ENCODE measurements at regions not wholly inside any gene's neighbourhood (a gene's known extent, or its start where the extent isn't known, plus 50 kb on each side); places are given as distances from the start of the nearest gene placed in this dataset.

GRCh38 chr6:10221178-10221577, 193.7 kb downstream of the TFAP2A start (continued):
- TF ChIP-seq, protein P1, sequence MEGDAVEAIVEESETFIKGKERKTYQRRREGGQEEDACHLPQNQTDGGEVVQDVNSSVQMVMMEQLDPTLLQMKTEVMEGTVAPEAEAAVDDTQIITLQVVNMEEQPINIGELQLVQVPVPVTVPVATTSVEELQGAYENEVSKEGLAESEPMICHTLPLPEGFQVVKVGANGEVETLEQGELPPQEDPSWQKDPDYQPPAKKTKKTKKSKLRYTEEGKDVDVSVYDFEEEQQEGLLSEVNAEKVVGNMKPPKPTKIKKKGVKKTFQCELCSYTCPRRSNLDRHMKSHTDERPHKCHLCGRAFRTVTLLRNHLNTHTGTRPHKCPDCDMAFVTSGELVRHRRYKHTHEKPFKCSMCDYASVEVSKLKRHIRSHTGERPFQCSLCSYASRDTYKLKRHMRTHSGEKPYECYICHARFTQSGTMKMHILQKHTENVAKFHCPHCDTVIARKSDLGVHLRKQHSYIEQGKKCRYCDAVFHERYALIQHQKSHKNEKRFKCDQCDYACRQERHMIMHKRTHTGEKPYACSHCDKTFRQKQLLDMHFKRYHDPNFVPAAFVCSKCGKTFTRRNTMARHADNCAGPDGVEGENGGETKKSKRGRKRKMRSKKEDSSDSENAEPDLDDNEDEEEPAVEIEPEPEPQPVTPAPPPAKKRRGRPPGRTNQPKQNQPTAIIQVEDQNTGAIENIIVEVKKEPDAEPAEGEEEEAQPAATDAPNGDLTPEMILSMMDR (IDR thresholded peaks at IDR 0.05 in 2 of 3, conservative IDR thresholded peaks at IDR 0.05 in 1 of 3; ENCODE audit: borderline replicate concordance in 1 of 3, insufficient read depth in 1 of 3, low read depth in 2 of 3, low read length in 2 of 3): no peak
- TF ChIP-seq EZH2phosphoT487 (IDR thresholded peaks at IDR 0.05; ENCODE audit: borderline replicate concordance) (no peak), FOSL1 (IDR thresholded peaks at IDR 0.05; ENCODE audit: low read depth) (no peak), POLR2AphosphoS5 (IDR thresholded peaks at IDR 0.05; ENCODE audit: low read depth, low read length) (no peak), ZFX (IDR thresholded peaks at IDR 0.05) (no peak), ELF1 (IDR thresholded peaks at IDR 0.05; ENCODE audit: borderline replicate concordance, low read depth) (no peak), EGR1 (IDR thresholded peaks at IDR 0.05; ENCODE audit: low read depth) (no peak), CBX3 (IDR thresholded peaks at IDR 0.05; ENCODE audit: low read depth) (no peak), SP1 (IDR thresholded peaks at IDR 0.05; ENCODE audit: low read depth) (no peak), SRF (IDR thresholded peaks at IDR 0.05; ENCODE audit: low read depth) (no peak), CEBPB (IDR thresholded peaks at IDR 0.05; ENCODE audit: low read depth) (no peak), EZH2 (IDR thresholded peaks at IDR 0.05) (no peak), SIN3A (IDR thresholded peaks at IDR 0.05; ENCODE audit: low read depth) (no peak)
- TF ChIP-seq, protein P2, sequence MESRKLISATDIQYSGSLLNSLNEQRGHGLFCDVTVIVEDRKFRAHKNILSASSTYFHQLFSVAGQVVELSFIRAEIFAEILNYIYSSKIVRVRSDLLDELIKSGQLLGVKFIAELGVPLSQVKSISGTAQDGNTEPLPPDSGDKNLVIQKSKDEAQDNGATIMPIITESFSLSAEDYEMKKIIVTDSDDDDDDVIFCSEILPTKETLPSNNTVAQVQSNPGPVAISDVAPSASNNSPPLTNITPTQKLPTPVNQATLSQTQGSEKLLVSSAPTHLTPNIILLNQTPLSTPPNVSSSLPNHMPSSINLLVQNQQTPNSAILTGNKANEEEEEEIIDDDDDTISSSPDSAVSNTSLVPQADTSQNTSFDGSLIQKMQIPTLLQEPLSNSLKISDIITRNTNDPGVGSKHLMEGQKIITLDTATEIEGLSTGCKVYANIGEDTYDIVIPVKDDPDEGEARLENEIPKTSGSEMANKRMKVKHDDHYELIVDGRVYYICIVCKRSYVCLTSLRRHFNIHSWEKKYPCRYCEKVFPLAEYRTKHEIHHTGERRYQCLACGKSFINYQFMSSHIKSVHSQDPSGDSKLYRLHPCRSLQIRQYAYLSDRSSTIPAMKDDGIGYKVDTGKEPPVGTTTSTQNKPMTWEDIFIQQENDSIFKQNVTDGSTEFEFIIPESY (IDR thresholded peaks at IDR 0.05; ENCODE audit: extremely low read depth, insufficient replicate concordance, low read length): no peak

GRCh38 chr6:10219510-10219909, 195.4 kb downstream of the TFAP2A start:
- no peak overlapping the region for H3K9ac ChIP-seq (ENCODE audit: low read length)
- no peak overlapping the region for H3K4me2 ChIP-seq (ENCODE audit: low read length)
- DNase-seq (ENCODE audit: low read depth, low spot score) (no peak), ATAC-seq (no peak)
- ChIA-PET RAD21 (ENCODE audit: low non-redundant PET in 1 of 2, low total read pairs in 2 of 2, uncharacterized antibody in 2 of 2, unreplicated experiment in 2 of 2) (no interaction called here), POLR2A (no interaction called here), CTCF (no interaction called here)
- no peaks in the 10 kb centered on the region for H3K4me1 ChIP-seq (ENCODE audit: control insufficient read depth in 1 of 2, insufficient read depth in 2 of 2, low read length in 2 of 2)
- BruUV-seq (replicated peaks): no TSS peak
- H3K36me3 ChIP-seq (ENCODE audit: control insufficient read depth in 1 of 2, insufficient read depth in 2 of 2, low read length in 2 of 2): no peaks in the 10 kb centered on the region
- no peaks in the 10 kb centered on the region for H3K9me3 ChIP-seq (ENCODE audit: control insufficient read depth in 1 of 2, insufficient read depth in 1 of 2, low read depth in 1 of 2, low read length in 2 of 2)
- no peak overlapping the region for H3K27ac ChIP-seq (ENCODE audit: low read depth, low read length)
- no peaks in the 10 kb centered on the region for H3K9me2 ChIP-seq (ENCODE audit: insufficient read depth)
- intact Hi-C loops (cut with micrococcal nuclease): no loop called here
- TF ChIP-seq, protein P3, sequence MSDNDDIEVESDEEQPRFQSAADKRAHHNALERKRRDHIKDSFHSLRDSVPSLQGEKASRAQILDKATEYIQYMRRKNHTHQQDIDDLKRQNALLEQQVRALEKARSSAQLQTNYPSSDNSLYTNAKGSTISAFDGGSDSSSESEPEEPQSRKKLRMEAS (IDR thresholded peaks at IDR 0.05): no peak
- TF ChIP-seq POLR2AphosphoS5 (IDR thresholded peaks at IDR 0.05; ENCODE audit: low read depth, low read length): no peak
- TF ChIP-seq ZNF274 (IDR thresholded peaks at IDR 0.05; ENCODE audit: low read depth, low read length): no peak
- TF ChIP-seq, protein P4, sequence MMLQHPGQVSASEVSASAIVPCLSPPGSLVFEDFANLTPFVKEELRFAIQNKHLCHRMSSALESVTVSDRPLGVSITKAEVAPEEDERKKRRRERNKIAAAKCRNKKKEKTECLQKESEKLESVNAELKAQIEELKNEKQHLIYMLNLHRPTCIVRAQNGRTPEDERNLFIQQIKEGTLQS (IDR thresholded peaks at IDR 0.05): no peak
- TF ChIP-seq SP1 (IDR thresholded peaks at IDR 0.05; ENCODE audit: low read depth): no peak
- no peak for TF ChIP-seq EZH2phosphoT487 (IDR thresholded peaks at IDR 0.05; ENCODE audit: borderline replicate concordance)
- TF ChIP-seq POLR2A (IDR thresholded peaks at IDR 0.05; ENCODE audit: borderline replicate concordance, extremely low read depth, insufficient read depth, insufficient read length): no peak
- no peak for TF ChIP-seq TCF7L2 (IDR thresholded peaks at IDR 0.05; ENCODE audit: borderline replicate concordance, extremely low read depth, insufficient read depth, insufficient read length)
- TF ChIP-seq SRF (IDR thresholded peaks at IDR 0.05; ENCODE audit: low read depth): no peak
- TF ChIP-seq, protein P2 (IDR thresholded peaks at IDR 0.05; ENCODE audit: extremely low read depth, insufficient replicate concordance, low read length): no peak
- no peak overlapping the region for H3K4me3 ChIP-seq (replicated peaks in 1 of 2; ENCODE audit: low read depth in 1 of 2, low read length in 2 of 2)
- H3K27me3 ChIP-seq (ENCODE audit: insufficient read depth, low read length): no peaks in the 10 kb centered on the region
- H3K79me2 ChIP-seq (ENCODE audit: insufficient read depth, low read length): no peaks in the 10 kb centered on the region
- no peak overlapping the region for H2AFZ ChIP-seq (ENCODE audit: low read depth, low read length, poor library complexity, severe bottlenecking)
- no peaks in the 10 kb centered on the region for H4K20me1 ChIP-seq (ENCODE audit: insufficient read depth)
